Ovary (tissue), 3 donors: ENCODE measurements at regions not wholly inside any gene's neighbourhood (a gene's known extent, or its start where the extent isn't known, plus 50 kb on each side); places are given as distances from the start of the nearest gene placed in this dataset.

Experiments
- EP300 ChIP-seq: sonication (generic); formaldehyde crosslinking; IDR thresholded peaks from one replicate; pipeline ENCODE4 v1.6.1; 2017; ENCODE audit warnings: antibody characterized with exemption
- POLR2A ChIP-seq: fragments of 450-650 bp; IDR thresholded peaks from one replicate; pipeline ENCODE4 v1.6.1; 2017; ENCODE audit warnings: antibody characterized with exemption, mild to moderate bottlenecking, moderate library complexity
- TF ChIP-seq, protein P1 (sequence below), 3 donors: fragments of 450-650 bp in 2 of 3; fragments of 200-600 bp in 1 of 3; IDR thresholded peaks; one replicate each; pipeline versions ENCODE4 v1.5.1 to v1.8.0; 2016 to 2022; ENCODE audit warnings: antibody characterized with exemption in 3 of 3, mild to moderate bottlenecking in 1 of 3
- donor health status: DM: no; HTN: no; CAD: no.

DNA sequence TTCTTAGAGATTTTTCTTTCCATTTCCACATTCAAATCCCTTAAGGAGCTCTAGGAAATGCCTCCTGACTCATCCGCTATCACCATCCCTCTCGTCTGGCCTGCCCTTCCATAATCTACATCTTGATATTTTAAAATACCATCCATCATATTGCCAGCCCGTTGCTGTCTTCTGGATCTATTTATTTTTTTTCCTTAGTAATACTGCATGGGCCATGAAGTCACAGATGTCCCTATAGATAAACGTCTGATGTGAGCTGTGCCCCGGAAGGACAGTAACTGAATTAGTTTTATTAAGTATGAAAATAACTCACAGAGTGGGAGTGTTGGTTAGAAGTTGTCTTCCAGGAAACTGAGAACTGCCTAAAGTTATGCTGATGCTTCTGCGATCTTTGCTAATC, 76.2 kb downstream of the KLF6 start:
- TF ChIP-seq, protein P1, sequence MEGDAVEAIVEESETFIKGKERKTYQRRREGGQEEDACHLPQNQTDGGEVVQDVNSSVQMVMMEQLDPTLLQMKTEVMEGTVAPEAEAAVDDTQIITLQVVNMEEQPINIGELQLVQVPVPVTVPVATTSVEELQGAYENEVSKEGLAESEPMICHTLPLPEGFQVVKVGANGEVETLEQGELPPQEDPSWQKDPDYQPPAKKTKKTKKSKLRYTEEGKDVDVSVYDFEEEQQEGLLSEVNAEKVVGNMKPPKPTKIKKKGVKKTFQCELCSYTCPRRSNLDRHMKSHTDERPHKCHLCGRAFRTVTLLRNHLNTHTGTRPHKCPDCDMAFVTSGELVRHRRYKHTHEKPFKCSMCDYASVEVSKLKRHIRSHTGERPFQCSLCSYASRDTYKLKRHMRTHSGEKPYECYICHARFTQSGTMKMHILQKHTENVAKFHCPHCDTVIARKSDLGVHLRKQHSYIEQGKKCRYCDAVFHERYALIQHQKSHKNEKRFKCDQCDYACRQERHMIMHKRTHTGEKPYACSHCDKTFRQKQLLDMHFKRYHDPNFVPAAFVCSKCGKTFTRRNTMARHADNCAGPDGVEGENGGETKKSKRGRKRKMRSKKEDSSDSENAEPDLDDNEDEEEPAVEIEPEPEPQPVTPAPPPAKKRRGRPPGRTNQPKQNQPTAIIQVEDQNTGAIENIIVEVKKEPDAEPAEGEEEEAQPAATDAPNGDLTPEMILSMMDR (IDR thresholded peaks at IDR 0.05) = no peak
- TF ChIP-seq POLR2A (no peak), EP300 (no peak)
